CD14-positive monocyte (primary cell): ENCODE measurements at regions not wholly inside any gene's neighbourhood (a gene's known extent, or its start where the extent isn't known, plus 50 kb on each side); places are given as distances from the start of the nearest gene placed in this dataset.
A peak's percentile ranks its signal among the peaks of the same experiment; 100 is the strongest.

Experiments
- DNase-seq, 3 donors: peaks; one replicate each; pipeline ENCODE4 v3.0.0-alpha.2; 2011 to 2022
- H2AFZ ChIP-seq: 2 replicates; pipeline ENCODE4 v1.6.0; 2012; ENCODE audit warnings: mild to moderate bottlenecking, low read depth, low read length, inconsistent platforms; ENCODE audit not compliant: insufficient read depth, poor library complexity, severe bottlenecking
- H3K27ac ChIP-seq, 2 donors: 1 replicate in 1 of 2; 2 replicates in 1 of 2; pipeline ENCODE4 v1.5.1; 2012 to 2013; ENCODE audit warnings: low read length in 2 of 2, control low read depth in 1 of 2, inconsistent platforms in 1 of 2, low read depth in 1 of 2, mild to moderate bottlenecking in 1 of 2
- H3K27me3 ChIP-seq, 2 donors: one replicate each; pipeline versions ENCODE4 v1.6.0 to v1.6.1; 2011 to 2013; ENCODE audit warnings: low read length in 2 of 2; ENCODE audit not compliant: control insufficient read depth in 2 of 2, insufficient read depth in 2 of 2
- H3K36me3 ChIP-seq, 2 donors: replicated peaks in 1 of 2; 1 replicate in 1 of 2; 2 replicates in 1 of 2; pipeline versions ENCODE4 v1.5.1 to v1.6.1; 2012 to 2013; ENCODE audit warnings: low read length in 2 of 2, control low read depth in 1 of 2, inconsistent platforms in 1 of 2, mild to moderate bottlenecking in 1 of 2; ENCODE audit not compliant: insufficient read depth in 2 of 2, control insufficient read depth in 1 of 2
- H3K4me1 ChIP-seq, 2 donors: 1 replicate in 1 of 2; 2 replicates in 1 of 2; pipeline versions ENCODE4 v1.5.1 to v1.6.1; 2012 to 2013; ENCODE audit warnings: low read length in 2 of 2, control low read depth in 1 of 2, inconsistent platforms in 1 of 2, mild to moderate bottlenecking in 1 of 2, moderate library complexity in 1 of 2; ENCODE audit not compliant: insufficient read depth in 2 of 2, control insufficient read depth in 1 of 2
- H3K4me2 ChIP-seq: replicated peaks from 2 replicates; pipeline ENCODE3; 2012; ENCODE audit warnings: low read length, moderate library complexity, mild to moderate bottlenecking; ENCODE audit not compliant: poor library complexity, severe bottlenecking; ENCODE audit errors: extremely low read depth
- H3K4me3 ChIP-seq, 3 experiments: fragments of 200-600 bp in 1 of 3; sonication (generic) in 1 of 3; replicated peaks in 1 of 3; 1 replicate in 2 of 3; 2 replicates in 1 of 3; pipeline ENCODE4 v1.5.1; 2011 to 2013; ENCODE audit warnings: low read length in 3 of 3, mild to moderate bottlenecking in 3 of 3, control low read depth in 2 of 3, low read depth in 2 of 3, inconsistent platforms in 1 of 3, moderate library complexity in 1 of 3
- H3K79me2 ChIP-seq: 2 replicates; pipeline ENCODE4 v1.6.0; 2012; ENCODE audit warnings: mild to moderate bottlenecking, control low read depth, inconsistent platforms, low read length, moderate library complexity; ENCODE audit not compliant: insufficient read depth
- H3K9ac ChIP-seq: 2 replicates; pipeline ENCODE4 v1.6.0; 2017; ENCODE audit warnings: low read length, mild to moderate bottlenecking; ENCODE audit not compliant: insufficient read depth, poor library complexity, severe bottlenecking
- H3K9me3 ChIP-seq, 2 donors: replicated peaks in 1 of 2; 1 replicate in 1 of 2; 2 replicates in 1 of 2; pipeline versions ENCODE4 v1.5.1 to v1.6.1; 2012 to 2013; ENCODE audit warnings: low read length in 2 of 2, control low read depth in 1 of 2; ENCODE audit not compliant: control insufficient read depth in 1 of 2, insufficient read depth in 1 of 2
- H4K20me1 ChIP-seq: 2 replicates; pipeline ENCODE4 v1.6.0; 2012; ENCODE audit warnings: mild to moderate bottlenecking, low read length, control low read depth, moderate library complexity; ENCODE audit not compliant: insufficient read depth
- H3K27ac Mint-ChIP-seq, 7 donors: one replicate each; pipeline ENCODE4 v1.8.0; 2020; ENCODE audit warnings: mild to moderate bottlenecking in 7 of 7, mixed read lengths in 7 of 7, moderate library complexity in 6 of 7, inconsistent platforms in 2 of 7
- H3K27me3 Mint-ChIP-seq, 3 donors: one replicate each; pipeline ENCODE4 v1.8.0; 2021 to 2022; ENCODE audit warnings: low read depth in 3 of 3, mild to moderate bottlenecking in 3 of 3, mixed read lengths in 3 of 3, moderate library complexity in 3 of 3, inconsistent platforms in 1 of 3
- H3K36me3 Mint-ChIP-seq, 2 donors: one replicate each; pipeline ENCODE4 v1.8.0; 2020; ENCODE audit warnings: mixed read lengths in 2 of 2, inconsistent platforms in 1 of 2, mild to moderate bottlenecking in 1 of 2
- H3K4me1 Mint-ChIP-seq: one replicate; pipeline ENCODE4 v1.8.0; 2020; ENCODE audit warnings: mild to moderate bottlenecking, mixed read lengths
- H3K4me3 Mint-ChIP-seq, 2 donors: one replicate each; pipeline ENCODE4 v1.8.0; 2020; ENCODE audit warnings: mild to moderate bottlenecking in 2 of 2, mixed read lengths in 2 of 2, moderate library complexity in 1 of 2
- H3K9me3 Mint-ChIP-seq, 7 donors: one replicate each; pipeline ENCODE4 v1.8.0; 2020 to 2022; ENCODE audit warnings: mixed read lengths in 7 of 7, mild to moderate bottlenecking in 6 of 7, moderate library complexity in 6 of 7, inconsistent platforms in 2 of 7
- CTCF ChIP-seq: fragments of 200-600 bp; IDR thresholded peaks from one replicate; pipeline ENCODE4 v1.8.0; 2022; ENCODE audit warnings: antibody characterized with exemption, mild to moderate bottlenecking
- WGBS: methylation state at CpG from one replicate; pipeline ENCODE4 v1.1.5; 2013; ENCODE audit warnings: missing lambda C conversion rate; ENCODE audit not compliant: insufficient coverage; 5-methylcytosine and 5-hydroxymethylcytosine counted together
- intact Hi-C, 2 donors: fragments of 100-400 bp; cut with micrococcal nuclease; formaldehyde crosslinking; loops; one replicate each; pipeline versions ENCODE4 v1.15.0 to v1.15.1; 2023

- Histone ChIP-seq H3K9me3 (no peaks in the 10 kb centered on the region), H3K36me3 (no peaks in the 10 kb centered on the region), H3K4me3 (no peak overlapping the region), H3K9ac (no peak overlapping the region), H3K27me3 (no peaks in the 10 kb centered on the region), H4K20me1 (no peaks in the 10 kb centered on the region), H3K4me1 (no peaks in the 10 kb centered on the region), H3K27ac (no peak overlapping the region), H3K79me2 (no peaks in the 10 kb centered on the region), H2AFZ (no peak overlapping the region), H3K4me2 (no peak overlapping the region)
- peaks cover 2 to 13% (median 10%) of the 10 kb centered on the region in 3 donors for H3K27me3 Mint-ChIP-seq
- no peak overlapping the region for H3K4me3 Mint-ChIP-seq
- no peak for DNase-seq
- peaks cover 0 to 12% (median 5%) of the 10 kb centered on the region in 7 donors for H3K9me3 Mint-ChIP-seq
- no peak overlapping the region for H3K27ac Mint-ChIP-seq
- H3K4me1 Mint-ChIP-seq = no peaks in the 10 kb centered on the region
- H3K36me3 Mint-ChIP-seq = no peaks in the 10 kb centered on the region
- 100% methylated on average over 3 of the region's 6 CpGs for WGBS
- no peak for TF ChIP-seq CTCF
- intact Hi-C loops = no loop called here
Measured at GRCh38 chr15:96553931-96554330, 223.4 kb downstream of the NR2F2 start.

GRCh38 chr15:96554541-96554940 is 224.0 kb downstream of the NR2F2 start:
- H4K20me1 ChIP-seq = no peaks in the 10 kb centered on the region
- H3K79me2 ChIP-seq = no peaks in the 10 kb centered on the region
- H3K9me3 Mint-ChIP-seq = peaks cover 0 to 12% (median 4%) of the 10 kb centered on the region in 7 donors
- H3K27me3 ChIP-seq = no peaks in the 10 kb centered on the region
- peak overlapping the region in 1 of 2 donors; percentile 17 for H3K4me3 Mint-ChIP-seq
- H3K4me1 Mint-ChIP-seq = no peaks in the 10 kb centered on the region
- H3K27ac Mint-ChIP-seq = no peak overlapping the region
- no peak for DNase-seq
- H3K9me3 ChIP-seq = no peaks in the 10 kb centered on the region
- no peak overlapping the region for H3K9ac ChIP-seq
- no peak overlapping the region for H3K4me2 ChIP-seq
- no peaks in the 10 kb centered on the region for H3K36me3 ChIP-seq
- H3K4me3 ChIP-seq = no peak overlapping the region
- H3K4me1 ChIP-seq = no peaks in the 10 kb centered on the region
- no peaks in the 10 kb centered on the region for H3K36me3 Mint-ChIP-seq
- no peak for TF ChIP-seq CTCF
- no peak overlapping the region for H3K27ac ChIP-seq
- intact Hi-C loops = no loop called here
- H3K27me3 Mint-ChIP-seq = peaks cover 2 to 10% (median 9%) of the 10 kb centered on the region in 3 donors
- H2AFZ ChIP-seq = no peak overlapping the region
